HUES64 (cell line): ENCODE measurements at regions not wholly inside any gene's neighbourhood (a gene's known extent, or its start where the extent isn't known, plus 50 kb on each side); places are given as distances from the start of the nearest gene placed in this dataset.

ENCODE experiments used
- H3K27ac ChIP-seq: 2 replicates; pipeline ENCODE4 v1.7.0; 2013; ENCODE audit warnings: low read depth, low read length, inconsistent platforms
- H3K27me3 ChIP-seq: 2 replicates; pipeline ENCODE4 v1.6.1; 2013; ENCODE audit warnings: mild to moderate bottlenecking, low read length; ENCODE audit not compliant: insufficient read depth
- H3K36me3 ChIP-seq: 2 replicates; pipeline ENCODE4 v1.6.1; 2013; ENCODE audit warnings: mild to moderate bottlenecking, low read length; ENCODE audit not compliant: insufficient read depth
- H3K4me1 ChIP-seq: 2 replicates; pipeline ENCODE4 v1.6.1; 2013; ENCODE audit warnings: mild to moderate bottlenecking, low read length, moderate library complexity; ENCODE audit not compliant: insufficient read depth
- H3K4me3 ChIP-seq: 2 replicates; pipeline ENCODE4 v1.5.1; 2013; ENCODE audit warnings: mild to moderate bottlenecking, low read length, moderate library complexity
- H3K9ac ChIP-seq: 2 replicates; pipeline ENCODE4 v1.6.1; 2013; ENCODE audit warnings: mild to moderate bottlenecking, low read depth, low read length
- H3K9me3 ChIP-seq: 2 replicates; pipeline ENCODE4 v1.6.1; 2013; ENCODE audit warnings: low read depth, low read length; ENCODE audit not compliant: insufficient read depth
- WGBS: fragments of 150-250, 120-280 bp; methylation state at CpG from one replicate; pipeline ENCODE4 v1.1.7; 2013; ENCODE audit warnings: missing lambda C conversion rate; 5-methylcytosine and 5-hydroxymethylcytosine counted together

- no peak overlapping the region for H3K9ac ChIP-seq
- peaks cover 25% of the 10 kb centered on the region for H3K9me3 ChIP-seq
- H3K36me3 ChIP-seq = no peaks in the 10 kb centered on the region
- no peaks in the 10 kb centered on the region for H3K4me1 ChIP-seq
- no peak overlapping the region for H3K27ac ChIP-seq
- H3K4me3 ChIP-seq = no peak overlapping the region
- no peaks in the 10 kb centered on the region for H3K27me3 ChIP-seq
Observed at GRCh38 chr5:7018601-7019000, 305.4 kb downstream of the TENT4A start.

- 95% methylated on average over 2 of the region's 2 CpGs for WGBS
- no peaks in the 10 kb centered on the region; the same call in 1 of the 2 replicates for H3K4me1 ChIP-seq
- H3K9ac ChIP-seq = no peak overlapping the region
Observed at GRCh38 chr5:7036192-7036835, 323.1 kb downstream of the TENT4A start.

GRCh38 chr5:7039074-7039473 lies 325.8 kb downstream of the TENT4A start:
- no peak overlapping the region for H3K9ac ChIP-seq
- H3K9me3 ChIP-seq = no peaks in the 10 kb centered on the region
- no peaks in the 10 kb centered on the region for H3K27me3 ChIP-seq
- no peak overlapping the region for H3K4me3 ChIP-seq
- WGBS = 92% methylated on average over 4 of the region's 4 CpGs
- H3K27ac ChIP-seq = no peak overlapping the region
- no peaks in the 10 kb centered on the region for H3K36me3 ChIP-seq
- no peaks in the 10 kb centered on the region for H3K4me1 ChIP-seq

More at GRCh38 chr5:7036192-7036835, 323.1 kb downstream of the TENT4A start:
- H3K9me3 ChIP-seq = no peaks in the 10 kb centered on the region
- no peaks in the 10 kb centered on the region for H3K27me3 ChIP-seq
- no peak overlapping the region for H3K27ac ChIP-seq
- H3K4me3 ChIP-seq = no peak overlapping the region
- H3K36me3 ChIP-seq = no peaks in the 10 kb centered on the region

GRCh38 chr5:7040111-7040510 lies 326.9 kb downstream of the TENT4A start:
- H3K27me3 ChIP-seq = no peaks in the 10 kb centered on the region
- 98% methylated on average over 2 of the region's 2 CpGs for WGBS
- no peaks in the 10 kb centered on the region for H3K4me1 ChIP-seq
- no peak overlapping the region for H3K9ac ChIP-seq
- no peaks in the 10 kb centered on the region for H3K9me3 ChIP-seq
- no peak overlapping the region for H3K4me3 ChIP-seq
- H3K36me3 ChIP-seq = no peaks in the 10 kb centered on the region
- H3K27ac ChIP-seq = no peak overlapping the region

DNA sequence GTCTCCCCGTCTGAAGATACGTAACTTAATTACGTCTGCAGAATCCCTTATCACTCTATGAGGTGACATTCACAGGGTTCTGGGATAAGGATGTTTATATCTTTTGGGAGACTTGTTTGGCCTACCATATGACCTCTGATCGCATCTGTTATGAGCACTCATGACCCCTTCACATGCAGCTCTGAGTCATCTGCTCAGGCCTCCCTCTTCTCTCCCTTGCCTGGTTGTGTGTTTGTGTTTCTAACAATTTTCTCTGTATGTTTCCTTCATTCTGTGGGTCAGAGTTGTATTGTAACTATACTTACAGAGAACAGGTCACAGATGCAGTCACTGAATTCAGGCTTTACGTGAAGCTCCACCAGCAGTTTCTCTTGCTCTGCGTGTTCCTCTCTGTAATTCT lies 330.6 kb downstream of the TENT4A start:
- Histone ChIP-seq H3K4me1 (no peaks in the 10 kb centered on the region), H3K9ac (no peak overlapping the region), H3K27me3 (no peaks in the 10 kb centered on the region), H3K4me3 (no peak overlapping the region), H3K27ac (no peak overlapping the region), H3K9me3 (no peaks in the 10 kb centered on the region), H3K36me3 (no peaks in the 10 kb centered on the region)
- WGBS = over 99% methylated on average over 6 of the region's 6 CpGs

GRCh38 chr5:7047511-7048261 lies 334.5 kb downstream of the TENT4A start:
- H3K9me3 ChIP-seq = no peaks in the 10 kb centered on the region
- no peak overlapping the region for H3K9ac ChIP-seq
- no peaks in the 10 kb centered on the region for H3K36me3 ChIP-seq

DNA sequence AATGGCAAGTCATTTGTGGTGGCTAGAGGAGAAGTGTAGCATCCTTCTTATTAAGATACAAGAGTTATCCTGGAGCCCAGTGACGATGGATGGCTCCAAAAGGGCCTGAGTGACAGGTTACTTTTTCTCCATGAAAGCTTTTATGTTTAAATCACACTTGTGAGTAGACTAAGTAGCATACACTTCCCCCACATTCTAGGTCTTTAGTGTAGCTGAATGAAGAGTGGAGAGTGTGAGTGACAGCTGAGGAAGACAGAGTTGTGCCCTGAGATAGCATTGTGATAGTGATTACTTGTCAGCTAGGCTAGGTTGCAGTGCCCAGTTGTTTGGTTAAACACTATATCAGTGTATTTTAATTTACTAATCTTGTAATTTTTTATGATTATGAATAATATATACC lies 337.8 kb downstream of the TENT4A start:
- no peak overlapping the region for H3K27ac ChIP-seq
- no peak overlapping the region for H3K4me3 ChIP-seq
- no peaks in the 10 kb centered on the region for H3K36me3 ChIP-seq
- H3K9ac ChIP-seq = no peak overlapping the region
- 100% methylated on average over 1 of the region's 1 CpG for WGBS
- H3K9me3 ChIP-seq = no peaks in the 10 kb centered on the region
- no peaks in the 10 kb centered on the region for H3K4me1 ChIP-seq
- no peaks in the 10 kb centered on the region for H3K27me3 ChIP-seq

More at GRCh38 chr5:7047511-7048261, 334.5 kb downstream of the TENT4A start:
- no peak overlapping the region for H3K27ac ChIP-seq
- no peaks in the 10 kb centered on the region for H3K4me1 ChIP-seq
- no peak overlapping the region for H3K4me3 ChIP-seq
- no peaks in the 10 kb centered on the region for H3K27me3 ChIP-seq
- WGBS = 88% methylated on average over 7 of the region's 7 CpGs

DNA sequence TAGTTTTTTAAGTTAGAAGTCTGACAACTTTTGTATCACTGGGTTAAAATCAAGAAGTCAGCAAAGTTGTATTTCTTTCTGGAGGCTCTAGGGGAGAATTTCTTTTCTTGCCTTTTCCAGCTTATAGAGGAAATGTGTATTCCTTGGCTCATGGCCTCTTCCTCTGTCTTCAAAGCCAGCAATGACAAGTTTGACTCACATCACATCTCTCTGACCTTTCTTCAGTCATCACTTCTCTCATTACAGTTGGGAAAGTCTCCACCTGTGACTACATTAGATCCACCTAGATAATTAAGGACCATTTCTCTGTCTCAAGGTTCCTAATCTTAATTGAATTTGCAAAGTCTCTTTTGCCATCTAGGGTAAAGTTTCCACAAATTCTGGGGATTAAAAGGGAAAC lies 339.9 kb downstream of the TENT4A start:
- Histone ChIP-seq H3K4me1 (no peaks in the 10 kb centered on the region), H3K4me3 (no peak overlapping the region), H3K9ac (no peak overlapping the region), H3K27ac (no peak overlapping the region), H3K27me3 (no peaks in the 10 kb centered on the region), H3K36me3 (no peaks in the 10 kb centered on the region), H3K9me3 (no peaks in the 10 kb centered on the region)

GRCh38 chr5:7053528-7054209 lies 340.4 kb downstream of the TENT4A start:
- Histone ChIP-seq H3K27me3 (no peaks in the 10 kb centered on the region), H3K9me3 (no peaks in the 10 kb centered on the region), H3K4me3 (no peak overlapping the region), H3K9ac (no peak overlapping the region), H3K4me1 (no peaks in the 10 kb centered on the region), H3K36me3 (no peaks in the 10 kb centered on the region), H3K27ac (no peak overlapping the region)
- WGBS = 94% methylated on average over 1 of the region's 3 CpGs

GRCh38 chr5:7066471-7067235 lies 329.3 kb upstream of the ADCY2 start:
- Histone ChIP-seq H3K4me1 (no peaks in the 10 kb centered on the region), H3K9me3 (no peaks in the 10 kb centered on the region), H3K27me3 (no peaks in the 10 kb centered on the region), H3K4me3 (no peak overlapping the region), H3K36me3 (no peaks in the 10 kb centered on the region), H3K27ac (no peak overlapping the region), H3K9ac (no peak overlapping the region)
- WGBS = 84% methylated on average over 10 of the region's 10 CpGs

DNA sequence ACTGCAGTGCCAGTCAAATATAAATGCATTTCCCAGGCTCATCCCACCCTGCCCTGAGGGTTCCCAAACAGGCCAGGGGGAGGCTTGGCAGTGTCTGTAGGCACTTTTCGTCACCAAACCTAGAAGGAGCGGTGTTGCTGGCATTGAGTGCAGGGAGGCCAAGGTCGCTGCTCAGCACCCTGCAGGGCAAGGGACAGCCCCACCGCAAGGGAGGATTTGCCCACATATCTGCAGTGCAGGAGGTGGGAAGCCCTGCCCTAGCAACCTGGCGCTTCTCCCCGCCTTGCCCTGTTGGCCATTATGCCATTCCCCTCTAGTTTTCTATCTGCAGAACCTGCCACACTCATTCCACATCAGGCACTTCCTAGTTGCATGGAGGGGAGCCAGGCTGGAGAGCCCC lies 327.8 kb upstream of the ADCY2 start:
- no peak overlapping the region for H3K9ac ChIP-seq
- H3K4me3 ChIP-seq = no peak overlapping the region
- WGBS = 90% methylated on average over 6 of the region's 6 CpGs
- H3K9me3 ChIP-seq = no peaks in the 10 kb centered on the region
- H3K4me1 ChIP-seq = no peaks in the 10 kb centered on the region
- H3K27ac ChIP-seq = no peak overlapping the region
- no peaks in the 10 kb centered on the region for H3K27me3 ChIP-seq
- H3K36me3 ChIP-seq = no peaks in the 10 kb centered on the region
